ENCODE measurements at regions not wholly inside any gene's neighbourhood (a gene's known extent, or its start where the extent isn't known, plus 50 kb on each side); places are given as distances from the start of the nearest gene placed in this dataset.
A peak's percentile ranks its signal among the peaks of the same experiment; 100 is the strongest.

GRCh38 chr7:81014266-81014665 is 95.4 kb upstream of the SEMA3C start:
- H3K4me1 Mint-ChIP-seq (ENCODE audit: low read depth, unreplicated experiment) = peaks cover 12% of the 10 kb centered on the region
- Histone ChIP-seq H3K9me3 (ENCODE audit: insufficient read depth, low read depth, low read length) (no peaks in the 10 kb centered on the region), H3K36me3 (ENCODE audit: insufficient read depth, low read length) (no peaks in the 10 kb centered on the region), H3K4me2 (ENCODE audit: low read length) (no peak overlapping the region), H3K4me1 (ENCODE audit: insufficient read depth, low read length) (peaks cover 9% of the 10 kb centered on the region), H3K9ac (ENCODE audit: low read length) (no peak overlapping the region), H3K79me2 (ENCODE audit: insufficient read depth, low read length) (no peaks in the 10 kb centered on the region), H4K20me1 (ENCODE audit: insufficient read depth, low read length) (no peaks in the 10 kb centered on the region), H3K27me3 (ENCODE audit: insufficient read depth, low read length) (no peaks in the 10 kb centered on the region), H3K4me3 (ENCODE audit: insufficient read depth, low read depth, low read length) (no peak overlapping the region), H2AFZ (ENCODE audit: low read depth, low read length) (no peak overlapping the region), H3K27ac (ENCODE audit: low read depth, low read length) (no peak overlapping the region)
- H3K27me3 Mint-ChIP-seq (ENCODE audit: low read depth, unreplicated experiment) = no peaks in the 10 kb centered on the region
- FAIRE-seq = no peak
- no peaks in the 10 kb centered on the region for H3K36me3 Mint-ChIP-seq (ENCODE audit: low read depth, unreplicated experiment)
- H3K4me3 Mint-ChIP-seq (ENCODE audit: unreplicated experiment) = no peak overlapping the region
- TF ChIP-seq CTCF (IDR thresholded peaks at IDR 0.05; ENCODE audit: insufficient read depth, low read depth, low read length) (no peak), EZH2 (IDR thresholded peaks at IDR 0.05; ENCODE audit: insufficient read depth, low read length) (no peak)
- DNase-seq (ENCODE audit: low read depth) = peak; percentile 56
- no peaks in the 10 kb centered on the region for H3K9me3 Mint-ChIP-seq (ENCODE audit: unreplicated experiment)
- H3K27ac Mint-ChIP-seq (ENCODE audit: unreplicated experiment) = no peak overlapping the region

GRCh38 chr7:81013083-81013817 is 94.4 kb upstream of the SEMA3C start:
- no peak overlapping the region for H3K4me3 ChIP-seq (ENCODE audit: insufficient read depth, low read depth, low read length)
- no peaks in the 10 kb centered on the region for H3K79me2 ChIP-seq (ENCODE audit: insufficient read depth, low read length)
- H3K36me3 ChIP-seq (ENCODE audit: insufficient read depth, low read length) = no peaks in the 10 kb centered on the region
- no peaks in the 10 kb centered on the region for H4K20me1 ChIP-seq (ENCODE audit: insufficient read depth, low read length)
- Mint-ChIP-seq H3K36me3 (ENCODE audit: low read depth, unreplicated experiment) (peaks cover 3% of the 10 kb centered on the region), H3K4me1 (ENCODE audit: low read depth, unreplicated experiment) (peaks cover 12% of the 10 kb centered on the region), H3K9me3 (ENCODE audit: unreplicated experiment) (no peaks in the 10 kb centered on the region), H3K27me3 (ENCODE audit: low read depth, unreplicated experiment) (no peaks in the 10 kb centered on the region), H3K4me3 (ENCODE audit: unreplicated experiment) (no peak overlapping the region), H3K27ac (ENCODE audit: unreplicated experiment) (peak overlapping the region; percentile 83)
- peak; percentile 57 for DNase-seq (ENCODE audit: low read depth)
- H3K9ac ChIP-seq (ENCODE audit: low read length) = peak overlapping the region; percentile 24
- H3K9me3 ChIP-seq (ENCODE audit: insufficient read depth, low read depth, low read length) = no peaks in the 10 kb centered on the region
- peaks cover 9% of the 10 kb centered on the region for H3K4me1 ChIP-seq (ENCODE audit: insufficient read depth, low read length)
- peak overlapping the region; percentile 47 for H2AFZ ChIP-seq (ENCODE audit: low read depth, low read length)
- no peak overlapping the region for H3K27ac ChIP-seq (ENCODE audit: low read depth, low read length)
- H3K27me3 ChIP-seq (ENCODE audit: insufficient read depth, low read length) = no peaks in the 10 kb centered on the region
- peak overlapping the region; percentile 23 for H3K4me2 ChIP-seq (ENCODE audit: low read length)
- TF ChIP-seq CTCF (IDR thresholded peaks at IDR 0.05; ENCODE audit: insufficient read depth, low read depth, low read length) (no peak), EZH2 (IDR thresholded peaks at IDR 0.05; ENCODE audit: insufficient read depth, low read length) (no peak)
- no peak for FAIRE-seq

- H2AFZ ChIP-seq (ENCODE audit: low read depth, low read length) = no peak overlapping the region
- H4K20me1 ChIP-seq (ENCODE audit: insufficient read depth, low read length) = no peaks in the 10 kb centered on the region
- H3K4me3 ChIP-seq (ENCODE audit: insufficient read depth, low read depth, low read length) = no peak overlapping the region
- DNase-seq (ENCODE audit: low read depth) (no peak), FAIRE-seq (no peak)
- H3K27ac ChIP-seq (ENCODE audit: low read depth, low read length) = no peak overlapping the region
- H3K4me1 ChIP-seq (ENCODE audit: insufficient read depth, low read length) = peaks cover 9% of the 10 kb centered on the region
- Mint-ChIP-seq H3K36me3 (ENCODE audit: low read depth, unreplicated experiment) (peaks cover 3% of the 10 kb centered on the region), H3K27ac (ENCODE audit: unreplicated experiment) (no peak overlapping the region), H3K4me3 (ENCODE audit: unreplicated experiment) (no peak overlapping the region), H3K9me3 (ENCODE audit: unreplicated experiment) (no peaks in the 10 kb centered on the region), H3K4me1 (ENCODE audit: low read depth, unreplicated experiment) (peaks cover 13% of the 10 kb centered on the region), H3K27me3 (ENCODE audit: low read depth, unreplicated experiment) (no peaks in the 10 kb centered on the region)
- H3K36me3 ChIP-seq (ENCODE audit: insufficient read depth, low read length) = no peaks in the 10 kb centered on the region
- no peaks in the 10 kb centered on the region for H3K9me3 ChIP-seq (ENCODE audit: insufficient read depth, low read depth, low read length)
- no peak for TF ChIP-seq EZH2 (IDR thresholded peaks at IDR 0.05; ENCODE audit: insufficient read depth, low read length)
- no peak for TF ChIP-seq CTCF (IDR thresholded peaks at IDR 0.05; ENCODE audit: insufficient read depth, low read depth, low read length)
- H3K4me2 ChIP-seq (ENCODE audit: low read length) = no peak overlapping the region
- H3K27me3 ChIP-seq (ENCODE audit: insufficient read depth, low read length) = no peaks in the 10 kb centered on the region
- H3K79me2 ChIP-seq (ENCODE audit: insufficient read depth, low read length) = no peaks in the 10 kb centered on the region
- H3K9ac ChIP-seq (ENCODE audit: low read length) = no peak overlapping the region
These were observed 90.0 kb upstream of the SEMA3C start for GRCh38 chr7:81008901-81009300.

Measured in astrocyte (in vitro differentiated cells and primary cell).